HepG2 (cell line): ENCODE measurements at regions not wholly inside any gene's neighbourhood (a gene's known extent, or its start where the extent isn't known, plus 50 kb on each side); places are given as distances from the start of the nearest gene placed in this dataset.

Source experiments
- ATAC-seq: fragments of 200-7000 bp; cut with Tn5 transposase; 3 replicates; pipeline ENCODE4 v1.9.1; 2020; ENCODE audit warnings: mild to moderate bottlenecking, moderate library complexity
- BruUV-seq: library from RNA; stranded (reverse); fragments of 400-500 nt; replicated peaks from 2 replicates; lab custom pipeline; 2021; lab: Mats Ljungman, UMichigan
- CTCF ChIA-PET: fragments of 300-600 bp; formaldehyde crosslinking; extraction: SDS; loops from one replicate; lab custom pipeline; 2021; ENCODE audit warnings: low total read pairs, inconsistent platforms, low intra/inter-chr PET ratio; lab: Yijun Ruan, JAX
- POLR2A ChIA-PET: fragments of 350-600 bp; sonication (Branson Sonifier 250); formaldehyde crosslinking; loops from one replicate; lab custom pipeline; 2020; ENCODE audit warnings: antibody characterized with exemption, inconsistent platforms; lab: Yijun Ruan, JAX
- DNase-seq: peaks from one replicate; pipeline ENCODE4 v3.0.0-alpha.2; 2015; ENCODE audit warnings: low spot score
- FAIRE-seq: peaks from 3 replicates; lab custom pipeline; 2011; peaks lifted over from hg19 to GRCh38; lab: Jason Lieb, UNC
- H2AFZ ChIP-seq: one replicate; pipeline ENCODE4 v1.6.1; 2011; ENCODE audit warnings: low read length, inconsistent platforms
- H3K27ac ChIP-seq: fragments of 300-600 bp; 3 replicates; pipeline ENCODE4 v1.8.0; 2011; ENCODE audit warnings: mixed run types, mild to moderate bottlenecking, mixed read lengths, low read length, inconsistent platforms; ENCODE audit not compliant: insufficient read depth; ENCODE audit errors: extremely low read length
- H3K27me3 ChIP-seq, 2 experiments: fragments of 200-600 bp in 1 of 2; 2 replicates in 1 of 2; 3 replicates in 1 of 2; pipeline versions ENCODE4 v1.6.0 to v1.8.0; 2011; ENCODE audit warnings: low read length in 2 of 2, mild to moderate bottlenecking in 2 of 2, moderate library complexity in 2 of 2, inconsistent platforms in 1 of 2; ENCODE audit not compliant: insufficient read depth in 2 of 2, control insufficient read depth in 1 of 2
- H3K36me3 ChIP-seq, 2 experiments: fragments of 200-600 bp in 1 of 2; replicated peaks in 1 of 2; 2 replicates in 1 of 2; 3 replicates in 1 of 2; pipeline versions ENCODE4 v1.5.1 to v1.8.0; 2011; ENCODE audit warnings: low read length in 2 of 2, inconsistent platforms in 1 of 2; ENCODE audit not compliant: insufficient read depth in 2 of 2, control insufficient read depth in 1 of 2
- H3K4me1 ChIP-seq: 2 replicates; pipeline ENCODE4 v1.5.1; 2012; ENCODE audit warnings: low read length, inconsistent platforms; ENCODE audit not compliant: insufficient read depth
- H3K4me2 ChIP-seq: 2 replicates; pipeline ENCODE4 v1.6.0; 2011; ENCODE audit warnings: low read depth, low read length, inconsistent platforms
- H3K4me3 ChIP-seq, 3 experiments: fragments of 200-600 bp in 1 of 3; sonication (generic), shearing (Covaris generic) in 1 of 3; replicated peaks in 1 of 3; 2 replicates each; pipeline ENCODE4 v1.5.1; 2011 to 2016; ENCODE audit warnings: low read length in 3 of 3, inconsistent platforms in 2 of 3, low read depth in 2 of 3, mild to moderate bottlenecking in 2 of 3, control low read depth in 1 of 3, mixed read lengths in 1 of 3; ENCODE audit not compliant: insufficient read depth in 1 of 3
- H3K79me2 ChIP-seq: one replicate; pipeline ENCODE4 v1.6.1; 2011; ENCODE audit warnings: low read length, inconsistent platforms; ENCODE audit not compliant: insufficient read depth
- H3K9ac ChIP-seq: 2 replicates; pipeline ENCODE4 v1.6.0; 2011; ENCODE audit warnings: mild to moderate bottlenecking, low read depth, low read length, inconsistent platforms; ENCODE audit not compliant: insufficient read depth
- H3K9me3 ChIP-seq: 2 replicates; pipeline ENCODE4 v1.5.1; 2012; ENCODE audit warnings: mild to moderate bottlenecking, low read length
- H4K20me1 ChIP-seq: 2 replicates; pipeline ENCODE4 v1.6.0; 2011; ENCODE audit warnings: inconsistent platforms, mild to moderate bottlenecking, low read length, moderate library complexity; ENCODE audit not compliant: insufficient read depth
- ARHGAP35 ChIP-seq: sonication (generic); formaldehyde crosslinking; IDR thresholded peaks from 2 replicates; pipeline ENCODE4 v1.9.0; 2022; ENCODE audit warnings: mild to moderate bottlenecking, inconsistent platforms, moderate library complexity, missing genetic modification reagents, borderline replicate concordance
- MTA3 ChIP-seq: sonication (generic); formaldehyde crosslinking; IDR thresholded peaks from 2 replicates; pipeline ENCODE4 v1.4.0; 2020; ENCODE audit warnings: missing genetic modification reagents
- MTF1 ChIP-seq: sonication (generic); formaldehyde crosslinking; IDR thresholded peaks from 2 replicates; pipeline ENCODE4 v1.5.0; 2020; ENCODE audit warnings: missing genetic modification reagents
- NBN ChIP-seq: fragments of 450-650 bp; conservative IDR thresholded peaks from 2 replicates; pipeline ENCODE4 v1.6.1; 2017
- PTBP1 ChIP-seq: fragments of 200-400 bp; formaldehyde crosslinking; IDR thresholded peaks from 2 replicates; pipeline ENCODE4 v1.6.1; 2018; ENCODE audit warnings: low read length, low read depth; ENCODE audit not compliant: poor library complexity, severe bottlenecking
- SMC3 ChIP-seq: IDR thresholded peaks from 2 replicates; pipeline ENCODE4 v1.6.1; 2011; ENCODE audit warnings: low read length, improper control_type of control experiment
- STAG1 ChIP-seq: sonication (generic); formaldehyde crosslinking; IDR thresholded peaks from 2 replicates; pipeline ENCODE4 v1.4.0; 2020; ENCODE audit warnings: missing genetic modification reagents
- ZBTB26 ChIP-seq: IDR thresholded peaks from 2 replicates; pipeline ENCODE4 v1.6.1; 2016; ENCODE audit warnings: missing compliant biosample characterization, missing genetic modification reagents, borderline replicate concordance
- ZNF264 ChIP-seq: sonication (generic); formaldehyde crosslinking; IDR thresholded peaks from 2 replicates; pipeline ENCODE4 v1.4.0; 2020; ENCODE audit warnings: missing genetic modification reagents
- ZNF335 ChIP-seq: sonication (generic); formaldehyde crosslinking; IDR thresholded peaks from 2 replicates; pipeline ENCODE4 v1.4.0; 2020; ENCODE audit warnings: missing genetic modification reagents
- ZNF552 ChIP-seq: sonication (generic); formaldehyde crosslinking; IDR thresholded peaks from 2 replicates; pipeline ENCODE4 v1.9.0; 2022; ENCODE audit warnings: missing genetic modification reagents, mild to moderate bottlenecking, borderline replicate concordance
- WGBS: methylation state at CpG from one replicate; pipeline ENCODE4 v1.1.6; 2017; ENCODE audit warnings: low lambda C conversion rate; 5-methylcytosine and 5-hydroxymethylcytosine counted together
- in situ Hi-C: cut with HindIII; loops from 2 replicates; pipeline ENCODE4 v1.10.0; 2017; ENCODE audit warnings: low pct_unique_long_range_greater_than_20kb; ENCODE audit not compliant: extremely low pct_ligation_motif_present
- intact Hi-C: fragments of 100-400 bp; cut with micrococcal nuclease; formaldehyde crosslinking; loops from one replicate; pipeline ENCODE4 v1.10.0; 2022; ENCODE audit not compliant: unreplicated experiment
- TF ChIP-seq, protein P1 (sequence below): sonication (generic); formaldehyde crosslinking; IDR thresholded peaks from 2 replicates; pipeline ENCODE4 v1.8.1; 2023; ENCODE audit warnings: mild to moderate bottlenecking, inconsistent platforms, moderate library complexity, missing genetic modification reagents, borderline replicate concordance
- TF ChIP-seq, protein P2 (sequence below), 2 experiments: sonication (generic) in 1 of 2; formaldehyde crosslinking in 1 of 2; IDR thresholded peaks; 2 replicates each; pipeline versions ENCODE4 v1.4.0 to v1.6.1; 2018 to 2020; ENCODE audit warnings: missing genetic modification reagents in 2 of 2, borderline replicate concordance in 1 of 2, low read depth in 1 of 2, mild to moderate bottlenecking in 1 of 2, missing biosample characterization in 1 of 2
- TF ChIP-seq, protein P3 (sequence below): sonication (generic); formaldehyde crosslinking; IDR thresholded peaks from 2 replicates; pipeline ENCODE4 v1.4.0; 2020; ENCODE audit warnings: missing genetic modification reagents

DNA sequence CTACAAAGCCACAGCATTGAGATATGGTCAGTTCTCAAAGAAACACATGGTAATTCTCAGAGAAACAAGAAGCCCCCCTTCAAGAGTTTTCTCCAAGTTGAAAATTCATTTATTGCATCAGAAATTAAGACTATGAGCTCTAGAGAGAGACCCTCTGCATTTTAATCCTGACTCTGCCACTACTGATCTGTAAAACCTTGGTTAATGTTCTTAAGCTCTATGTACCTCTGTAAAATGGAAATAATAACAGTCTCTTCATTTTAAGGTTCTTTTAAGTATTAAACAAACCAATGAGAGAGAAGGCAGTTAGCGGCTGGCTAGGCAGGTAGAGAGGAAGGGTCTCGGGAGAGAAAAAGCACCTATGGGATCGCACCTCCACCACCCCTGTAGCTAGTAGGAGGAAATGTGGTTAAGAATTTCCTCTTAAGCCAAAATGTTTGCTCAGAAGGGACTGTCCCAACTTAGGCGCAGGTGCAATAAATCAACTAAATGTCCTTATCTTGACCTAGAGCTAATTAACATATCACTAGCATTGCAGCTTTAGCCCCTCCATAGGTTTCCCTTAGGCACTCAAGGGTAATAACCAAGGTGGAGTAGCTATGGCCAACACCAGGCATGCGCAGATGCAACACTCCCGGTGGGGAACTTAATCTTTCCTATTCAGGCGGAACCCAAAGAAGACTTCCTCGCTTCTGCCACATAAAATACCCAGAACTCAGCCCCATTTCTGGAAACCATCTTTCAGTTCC is 1685.4 kb downstream of the MRPL39 start (continued):
- TF ChIP-seq, protein P1, sequence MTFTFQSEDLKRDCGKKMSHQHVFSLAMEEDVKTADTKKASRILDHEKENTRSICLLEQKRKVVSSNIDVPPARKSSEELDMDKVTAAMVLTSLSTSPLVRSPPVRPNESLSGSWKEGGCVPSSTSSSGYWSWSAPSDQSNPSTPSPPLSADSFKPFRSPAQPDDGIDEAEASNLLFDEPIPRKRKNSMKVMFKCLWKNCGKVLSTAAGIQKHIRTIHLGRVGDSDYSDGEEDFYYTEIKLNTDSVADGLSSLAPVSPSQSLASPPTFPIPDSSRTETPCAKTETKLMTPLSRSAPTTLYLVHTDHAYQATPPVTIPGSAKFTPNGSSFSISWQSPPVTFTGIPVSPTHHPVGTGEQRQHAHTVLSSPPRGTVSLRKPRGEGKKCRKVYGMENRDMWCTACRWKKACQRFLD (CRISPR knock-in tag), result no peak
- TF ChIP-seq MTF1, result no peak
- no peak for TF ChIP-seq ZNF264
- no peak for TF ChIP-seq NBN
- no peak for TF ChIP-seq ZNF552 (CRISPR knock-in tag)

GRCh38 chr21:23900727-23901126 is 1706.6 kb downstream of the MRPL39 start:
- Histone ChIP-seq H3K9me3 (peaks cover 87% of the 10 kb centered on the region), H2AFZ (no peak overlapping the region), H3K4me3 (no peak overlapping the region), H3K36me3 (no peaks in the 10 kb centered on the region), H3K27ac (no peak overlapping the region), H4K20me1 (no peaks in the 10 kb centered on the region), H3K9ac (no peak overlapping the region), H3K27me3 (no peaks in the 10 kb centered on the region), H3K79me2 (no peaks in the 10 kb centered on the region), H3K4me2 (no peak overlapping the region), H3K4me1 (no peaks in the 10 kb centered on the region)
- DNase-seq, result no peak
- in situ Hi-C loops (no loop called here), intact Hi-C loops (no loop called here)
- BruUV-seq, result no TSS peak
- POLR2A ChIA-PET, result no interaction called here
- 5% methylated on average over 3 of the region's 3 CpGs for WGBS
- FAIRE-seq, result no peak
- CTCF ChIA-PET, result no interaction called here
- no peak for ATAC-seq
- no peak for TF ChIP-seq ARHGAP35 (CRISPR knock-in tag)
- no peak for TF ChIP-seq PTBP1
- TF ChIP-seq, protein P2, sequence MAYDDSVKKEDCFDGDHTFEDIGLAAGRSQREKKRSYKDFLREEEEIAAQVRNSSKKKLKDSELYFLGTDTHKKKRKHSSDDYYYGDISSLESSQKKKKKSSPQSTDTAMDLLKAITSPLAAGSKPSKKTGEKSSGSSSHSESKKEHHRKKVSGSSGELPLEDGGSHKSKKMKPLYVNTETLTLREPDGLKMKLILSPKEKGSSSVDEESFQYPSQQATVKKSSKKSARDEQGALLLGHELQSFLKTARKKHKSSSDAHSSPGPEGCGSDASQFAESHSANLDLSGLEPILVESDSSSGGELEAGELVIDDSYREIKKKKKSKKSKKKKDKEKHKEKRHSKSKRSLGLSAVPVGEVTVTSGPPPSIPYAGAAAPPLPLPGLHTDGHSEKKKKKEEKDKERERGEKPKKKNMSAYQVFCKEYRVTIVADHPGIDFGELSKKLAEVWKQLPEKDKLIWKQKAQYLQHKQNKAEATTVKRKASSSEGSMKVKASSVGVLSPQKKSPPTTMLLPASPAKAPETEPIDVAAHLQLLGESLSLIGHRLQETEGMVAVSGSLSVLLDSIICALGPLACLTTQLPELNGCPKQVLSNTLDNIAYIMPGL (CRISPR knock-in tag; IDR thresholded peaks at IDR 0.05; ENCODE audit: borderline replicate concordance in 1 of 2, low read depth in 1 of 2), result no peak
- TF ChIP-seq, protein P3, sequence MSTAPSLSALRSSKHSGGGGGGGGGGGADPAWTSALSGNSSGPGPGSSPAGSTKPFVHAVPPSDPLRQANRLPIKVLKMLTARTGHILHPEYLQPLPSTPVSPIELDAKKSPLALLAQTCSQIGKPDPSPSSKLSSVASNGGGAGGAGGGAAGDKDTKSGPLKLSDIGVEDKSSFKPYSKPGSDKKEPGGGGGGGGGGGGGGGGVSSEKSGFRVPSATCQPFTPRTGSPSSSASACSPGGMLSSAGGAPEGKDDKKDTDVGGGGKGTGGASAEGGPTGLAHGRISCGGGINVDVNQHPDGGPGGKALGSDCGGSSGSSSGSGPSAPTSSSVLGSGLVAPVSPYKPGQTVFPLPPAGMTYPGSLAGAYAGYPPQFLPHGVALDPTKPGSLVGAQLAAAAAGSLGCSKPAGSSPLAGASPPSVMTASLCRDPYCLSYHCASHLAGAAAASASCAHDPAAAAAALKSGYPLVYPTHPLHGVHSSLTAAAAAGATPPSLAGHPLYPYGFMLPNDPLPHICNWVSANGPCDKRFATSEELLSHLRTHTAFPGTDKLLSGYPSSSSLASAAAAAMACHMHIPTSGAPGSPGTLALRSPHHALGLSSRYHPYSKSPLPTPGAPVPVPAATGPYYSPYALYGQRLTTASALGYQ, result no peak
- TF ChIP-seq STAG1, result no peak
- no peak for TF ChIP-seq ZBTB26 (CRISPR knock-in tag)
- no peak for TF ChIP-seq SMC3
- TF ChIP-seq ZNF335, result no peak
- no peak for TF ChIP-seq MTA3 (CRISPR knock-in tag)
